B cell (primary cell): ENCODE measurements at regions not wholly inside any gene's neighbourhood (a gene's known extent, or its start where the extent isn't known, plus 50 kb on each side); places are given as distances from the start of the nearest gene placed in this dataset.

ENCODE experiments used
- EZH2 ChIP-seq: IDR thresholded peaks from 2 replicates; pipeline ENCODE4 v1.6.1; 2012; ENCODE audit warnings: borderline replicate concordance, low read depth, mild to moderate bottlenecking, moderate library complexity, low read length; ENCODE audit not compliant: insufficient read depth, poor library complexity, severe bottlenecking
- TF ChIP-seq, protein P1 (sequence below): fragments of 200-600 bp; IDR thresholded peaks from one replicate; pipeline ENCODE4 v1.8.0; 2022; ENCODE audit warnings: antibody characterized with exemption, mild to moderate bottlenecking

- TF ChIP-seq, protein P1, sequence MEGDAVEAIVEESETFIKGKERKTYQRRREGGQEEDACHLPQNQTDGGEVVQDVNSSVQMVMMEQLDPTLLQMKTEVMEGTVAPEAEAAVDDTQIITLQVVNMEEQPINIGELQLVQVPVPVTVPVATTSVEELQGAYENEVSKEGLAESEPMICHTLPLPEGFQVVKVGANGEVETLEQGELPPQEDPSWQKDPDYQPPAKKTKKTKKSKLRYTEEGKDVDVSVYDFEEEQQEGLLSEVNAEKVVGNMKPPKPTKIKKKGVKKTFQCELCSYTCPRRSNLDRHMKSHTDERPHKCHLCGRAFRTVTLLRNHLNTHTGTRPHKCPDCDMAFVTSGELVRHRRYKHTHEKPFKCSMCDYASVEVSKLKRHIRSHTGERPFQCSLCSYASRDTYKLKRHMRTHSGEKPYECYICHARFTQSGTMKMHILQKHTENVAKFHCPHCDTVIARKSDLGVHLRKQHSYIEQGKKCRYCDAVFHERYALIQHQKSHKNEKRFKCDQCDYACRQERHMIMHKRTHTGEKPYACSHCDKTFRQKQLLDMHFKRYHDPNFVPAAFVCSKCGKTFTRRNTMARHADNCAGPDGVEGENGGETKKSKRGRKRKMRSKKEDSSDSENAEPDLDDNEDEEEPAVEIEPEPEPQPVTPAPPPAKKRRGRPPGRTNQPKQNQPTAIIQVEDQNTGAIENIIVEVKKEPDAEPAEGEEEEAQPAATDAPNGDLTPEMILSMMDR = no peak
- no peak for TF ChIP-seq EZH2
Observed at GRCh38 chr1:109832945-109833344, 69.2 kb upstream of the EPS8L3 start.
